ENCODE measurements at regions not wholly inside any gene's neighbourhood (a gene's known extent, or its start where the extent isn't known, plus 50 kb on each side); places are given as distances from the start of the nearest gene placed in this dataset.

DNA sequence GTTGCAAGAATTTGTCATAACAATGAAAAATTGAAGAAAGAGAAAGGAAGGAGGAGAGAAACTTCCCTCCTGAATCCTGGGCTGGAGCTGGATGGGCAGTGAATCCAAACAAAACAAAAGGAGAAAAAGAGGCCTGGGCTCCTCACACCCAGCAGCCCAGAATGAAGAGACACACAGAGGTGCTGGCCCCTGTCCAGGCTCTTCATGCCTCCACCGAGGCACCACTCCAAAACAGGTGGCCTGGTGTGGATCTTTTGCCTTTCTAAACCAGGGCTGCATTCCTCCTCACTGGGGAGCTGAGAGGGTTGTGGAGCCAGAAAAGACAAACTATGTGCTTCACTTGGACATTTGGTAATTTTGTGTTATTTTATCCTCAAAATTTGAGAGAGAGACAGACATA, 76.0 kb downstream of the FAM124B start:
- Histone ChIP-seq H3K9ac (ENCODE audit: low read length in 3 of 3) (no peak overlapping the region), H3K27me3 (ENCODE audit: control insufficient read depth, insufficient read depth, low read length) (no peaks in the 10 kb centered on the region), H3K9me3 (ENCODE audit: control insufficient read depth in 2 of 3, insufficient read depth in 1 of 3, low read length in 3 of 3) (no peaks in the 10 kb centered on the region), H3K36me3 (ENCODE audit: control insufficient read depth in 2 of 3, insufficient read depth in 3 of 3, low read length in 3 of 3) (no peaks in the 10 kb centered on the region), H3K4me1 (ENCODE audit: control insufficient read depth in 2 of 3, insufficient read depth in 2 of 3, low read depth in 1 of 3, low read length in 3 of 3) (no peaks in the 10 kb centered on the region), H3K4me3 (ENCODE audit: low read length in 3 of 3) (no peak overlapping the region), H3K27ac (ENCODE audit: low read depth in 2 of 2, low read length in 2 of 2) (no peak overlapping the region)
- TF ChIP-seq CTCF (IDR thresholded peaks at IDR 0.05; ENCODE audit: borderline replicate concordance, extremely low read depth, insufficient read depth) = no peak
- FAIRE-seq (no peak), DNase-seq (no peak)
- intact Hi-C loops (cut with DNase I) = no loop called here

- Histone ChIP-seq H3K9ac (ENCODE audit: low read length in 3 of 3) (no peak overlapping the region), H3K9me3 (ENCODE audit: control insufficient read depth in 2 of 3, insufficient read depth in 1 of 3, low read length in 3 of 3) (no peaks in the 10 kb centered on the region), H3K36me3 (ENCODE audit: control insufficient read depth in 2 of 3, insufficient read depth in 3 of 3, low read length in 3 of 3) (no peaks in the 10 kb centered on the region), H3K4me1 (ENCODE audit: control insufficient read depth in 2 of 3, insufficient read depth in 2 of 3, low read depth in 1 of 3, low read length in 3 of 3) (no peaks in the 10 kb centered on the region), H3K27ac (ENCODE audit: low read depth in 2 of 2, low read length in 2 of 2) (no peak overlapping the region), H3K27me3 (ENCODE audit: control insufficient read depth, insufficient read depth, low read length) (no peaks in the 10 kb centered on the region), H3K4me3 (ENCODE audit: low read length in 3 of 3) (no peak overlapping the region)
- no peak for TF ChIP-seq CTCF (IDR thresholded peaks at IDR 0.05; ENCODE audit: borderline replicate concordance, extremely low read depth, insufficient read depth)
- DNase-seq (no peak), FAIRE-seq (no peak)
- intact Hi-C loops (cut with DNase I) = no loop called here
These were observed 77.3 kb downstream of the FAM124B start for GRCh38 chr2:224324604-224325003.

DNA sequence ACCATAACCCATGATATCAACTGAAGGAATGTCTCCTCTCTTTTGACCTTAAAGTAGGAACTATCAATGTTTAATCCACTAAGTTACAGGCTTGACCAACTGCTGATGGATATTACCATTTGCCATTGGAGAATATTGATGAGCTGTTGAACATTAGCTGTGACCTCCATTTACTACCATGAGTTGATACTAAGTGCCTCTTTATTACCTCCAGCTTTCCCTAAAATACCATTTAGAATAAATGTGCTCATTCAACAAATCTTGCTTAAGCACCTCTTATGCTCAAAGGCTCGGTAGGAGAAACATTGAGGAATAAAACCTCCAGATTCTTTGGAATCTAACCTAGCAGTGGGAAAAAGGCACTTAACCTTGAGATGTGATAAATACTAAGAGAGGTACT, 81.2 kb downstream of the FAM124B start:
- FAIRE-seq (no peak), DNase-seq (no peak)
- H3K27me3 ChIP-seq (ENCODE audit: control insufficient read depth, insufficient read depth, low read length) = no peaks in the 10 kb centered on the region
- H3K36me3 ChIP-seq (ENCODE audit: control insufficient read depth in 2 of 3, insufficient read depth in 3 of 3, low read length in 3 of 3) = no peaks in the 10 kb centered on the region
- intact Hi-C loops (cut with DNase I) = no loop called here
- H3K9me3 ChIP-seq (ENCODE audit: control insufficient read depth in 2 of 3, insufficient read depth in 1 of 3, low read length in 3 of 3) = no peaks in the 10 kb centered on the region
- no peak overlapping the region for H3K9ac ChIP-seq (ENCODE audit: low read length in 3 of 3)
- H3K27ac ChIP-seq (ENCODE audit: low read depth in 2 of 2, low read length in 2 of 2) = no peak overlapping the region
- H3K4me1 ChIP-seq (ENCODE audit: control insufficient read depth in 2 of 3, insufficient read depth in 2 of 3, low read depth in 1 of 3, low read length in 3 of 3) = no peaks in the 10 kb centered on the region
- H3K4me3 ChIP-seq (ENCODE audit: low read length in 3 of 3) = no peak overlapping the region
- no peak for TF ChIP-seq CTCF (IDR thresholded peaks at IDR 0.05; ENCODE audit: borderline replicate concordance, extremely low read depth, insufficient read depth)

DNA sequence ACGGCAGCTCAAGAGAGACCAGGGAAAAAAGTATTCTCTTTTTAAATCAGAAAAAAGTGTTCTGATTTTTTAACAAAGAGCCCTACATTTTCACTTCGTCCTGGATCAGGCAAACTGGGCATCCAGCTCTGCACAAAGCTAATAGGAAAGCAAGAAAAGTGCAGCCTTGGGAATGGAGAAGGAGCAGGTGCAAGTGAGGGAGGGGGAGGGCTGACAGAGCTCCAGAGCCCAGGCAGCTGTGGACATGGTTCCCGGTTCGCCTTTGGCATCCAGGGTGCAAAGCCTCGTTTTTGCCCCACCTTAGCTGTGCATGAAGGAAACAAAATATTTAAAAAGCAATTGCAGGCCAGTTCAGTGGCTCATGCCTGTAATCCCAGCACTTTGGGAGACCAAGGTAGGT, 82.2 kb downstream of the FAM124B start:
- DNase-seq (no peak), FAIRE-seq (no peak)
- Histone ChIP-seq H3K9me3 (ENCODE audit: control insufficient read depth in 2 of 3, insufficient read depth in 1 of 3, low read length in 3 of 3) (no peaks in the 10 kb centered on the region), H3K4me3 (ENCODE audit: low read length in 3 of 3) (no peak overlapping the region), H3K9ac (ENCODE audit: low read length in 3 of 3) (no peak overlapping the region), H3K27ac (ENCODE audit: low read depth in 2 of 2, low read length in 2 of 2) (no peak overlapping the region), H3K27me3 (ENCODE audit: control insufficient read depth, insufficient read depth, low read length) (no peaks in the 10 kb centered on the region), H3K4me1 (ENCODE audit: control insufficient read depth in 2 of 3, insufficient read depth in 2 of 3, low read depth in 1 of 3, low read length in 3 of 3) (no peaks in the 10 kb centered on the region), H3K36me3 (ENCODE audit: control insufficient read depth in 2 of 3, insufficient read depth in 3 of 3, low read length in 3 of 3) (no peaks in the 10 kb centered on the region)
- TF ChIP-seq CTCF (IDR thresholded peaks at IDR 0.05; ENCODE audit: borderline replicate concordance, extremely low read depth, insufficient read depth) = no peak
- intact Hi-C loops (cut with DNase I) = no loop called here

Measured in kidney (tissue), 13 donors.